HG02870 (cell line): ENCODE measurements at regions not wholly inside any gene's neighbourhood (a gene's known extent, or its start where the extent isn't known, plus 50 kb on each side); places are given as distances from the start of the nearest gene placed in this dataset.

ENCODE experiments used
- ATAC-seq: cut with Tn5 transposase; IDR thresholded peaks from one replicate; pipeline ENCODE4 v1.9.1; 2021; ENCODE audit warnings: mild to moderate bottlenecking, moderate library complexity; ENCODE audit not compliant: unreplicated experiment

DNA sequence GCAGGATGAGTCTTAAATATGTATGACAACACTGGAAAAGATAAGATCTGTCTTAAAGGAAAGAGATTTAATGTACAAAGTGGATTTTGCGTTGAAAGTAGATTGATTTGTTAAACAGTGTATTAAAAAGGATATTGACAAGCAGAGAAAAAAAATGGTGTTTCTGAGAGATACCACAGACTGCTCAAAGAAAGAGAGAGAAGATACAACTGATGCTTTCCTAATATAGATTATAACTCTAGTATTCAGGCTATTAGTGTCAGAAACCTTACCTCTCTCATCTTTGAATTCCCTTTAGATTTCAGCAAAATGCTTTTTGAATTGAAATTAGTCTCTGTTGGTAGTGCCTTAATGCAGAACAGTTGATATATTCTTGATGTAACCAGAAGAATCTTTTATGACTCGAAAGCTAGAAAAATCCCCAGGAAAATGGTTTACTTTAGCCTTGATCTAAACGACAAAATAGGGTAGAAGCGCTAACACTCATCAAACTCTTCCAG lies 550.7 kb downstream of the INHBA start:
- no peak for ATAC-seq

GRCh38 chr7:41149576-41149975 lies 553.3 kb downstream of the INHBA start:
- ATAC-seq = no peak

GRCh38 chr7:41148521-41148951 lies 554.4 kb downstream of the INHBA start:
- ATAC-seq = no peak

GRCh38 chr7:41147606-41148485 lies 555.0 kb downstream of the INHBA start:
- ATAC-seq = no peak

- no peak for ATAC-seq
Measured at GRCh38 chr7:41146429-41146828, 556.5 kb downstream of the INHBA start.

- no peak for ATAC-seq
Measured at GRCh38 chr7:41145656-41146055, 557.2 kb downstream of the INHBA start.

DNA sequence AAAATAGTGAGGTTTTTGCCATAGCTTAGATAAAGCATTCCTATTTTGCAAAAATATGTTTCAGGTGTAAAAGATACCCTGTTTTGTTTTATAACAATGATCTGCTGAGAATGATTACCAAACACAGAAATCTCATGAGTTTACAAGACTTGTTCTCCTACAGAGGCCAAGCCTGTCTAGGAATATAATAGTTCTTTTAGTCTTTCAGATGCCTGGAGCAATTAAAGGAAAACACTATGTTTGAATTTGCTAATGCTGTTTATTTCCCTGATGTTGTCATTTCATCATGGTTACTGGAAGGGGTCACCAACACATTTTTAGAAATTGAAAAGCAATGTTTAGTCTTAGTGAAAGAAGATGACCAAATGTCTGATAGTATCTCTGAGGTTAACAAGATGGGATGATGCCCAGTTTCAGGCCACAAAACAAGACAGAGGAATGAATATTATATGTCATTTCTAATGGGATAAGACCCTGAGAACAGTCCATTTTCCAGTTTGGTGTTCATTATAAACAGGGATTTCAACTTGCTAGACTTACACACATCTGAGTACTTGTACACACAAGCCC lies 559.9 kb downstream of the INHBA start:
- ATAC-seq = no peak

DNA sequence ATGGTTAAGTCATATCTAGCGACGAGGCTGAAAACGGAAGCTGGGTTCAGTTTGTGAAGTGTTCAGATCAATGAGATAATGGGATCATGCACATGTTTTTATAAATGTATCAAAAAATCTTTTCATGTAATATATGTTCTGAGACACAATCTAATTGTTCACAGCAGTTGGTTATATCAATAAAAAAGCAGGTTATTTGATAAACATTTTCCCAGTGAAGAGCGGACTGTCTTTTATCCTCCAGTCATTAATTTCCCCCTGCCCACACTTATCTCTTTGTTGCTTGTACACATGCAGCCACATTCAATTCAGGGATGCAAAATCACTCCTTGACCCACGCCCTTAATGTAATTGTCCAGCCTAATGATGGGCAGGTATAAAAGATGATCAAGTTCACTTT lies 563.1 kb downstream of the INHBA start:
- ATAC-seq = no peak

DNA sequence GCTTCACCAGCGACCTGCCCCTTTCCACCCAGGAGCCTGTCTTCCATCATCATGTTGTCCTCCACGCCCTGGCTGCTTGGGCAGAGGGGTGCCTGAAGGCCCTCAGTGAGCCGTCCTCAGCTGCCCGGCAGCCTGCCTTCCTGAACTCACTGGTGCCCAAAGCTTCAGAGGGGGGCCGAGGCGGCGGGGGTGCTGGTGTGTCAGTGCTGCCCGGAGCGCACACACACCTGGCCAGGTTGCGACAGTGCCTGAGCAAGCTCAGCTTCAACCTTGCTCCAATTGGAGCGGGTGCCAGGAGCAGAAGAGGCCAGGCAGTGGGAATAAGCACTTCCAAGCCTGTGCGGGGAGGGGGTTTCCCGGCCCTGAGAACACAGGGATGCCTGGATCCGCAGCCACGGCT lies 566.3 kb downstream of the INHBA start:
- no peak for ATAC-seq

- ATAC-seq = no peak
Measured at GRCh38 chr7:41135511-41135910, 567.4 kb downstream of the INHBA start.

GRCh38 chr7:41134300-41135255 lies 568.3 kb downstream of the INHBA start:
- ATAC-seq = peak; percentile 87

DNA sequence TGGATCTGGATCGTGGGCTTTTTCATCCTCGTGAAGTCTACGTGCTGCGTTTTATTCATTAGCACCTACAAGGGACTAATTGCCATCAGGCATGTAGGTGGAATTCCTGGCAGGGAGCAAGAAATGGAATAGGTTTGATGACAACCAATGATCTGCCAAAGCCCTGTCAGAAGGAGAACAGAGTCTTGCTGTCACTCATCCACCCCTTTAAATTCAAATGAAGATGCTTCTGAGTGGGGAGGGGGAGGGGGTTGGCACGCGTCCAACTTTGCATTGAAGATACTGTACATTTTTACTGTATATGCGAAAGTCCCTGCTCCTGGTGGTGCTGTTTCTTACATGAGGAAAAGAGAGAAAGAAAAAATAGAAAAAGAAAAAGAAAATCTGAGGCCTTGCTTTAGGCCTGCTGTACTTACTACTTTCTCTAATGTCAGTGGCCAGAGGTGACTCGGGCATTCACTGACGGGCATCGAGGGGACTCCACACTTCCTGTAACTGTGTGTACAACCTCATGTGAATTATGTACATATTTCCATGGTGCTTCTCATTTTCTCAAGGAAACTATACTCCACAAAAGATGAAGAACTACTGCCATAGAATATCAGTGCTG lies 569.1 kb downstream of the INHBA start:
- peak; percentile 15 for ATAC-seq

GRCh38 chr7:41131956-41132355 lies 570.9 kb downstream of the INHBA start:
- no peak for ATAC-seq

DNA sequence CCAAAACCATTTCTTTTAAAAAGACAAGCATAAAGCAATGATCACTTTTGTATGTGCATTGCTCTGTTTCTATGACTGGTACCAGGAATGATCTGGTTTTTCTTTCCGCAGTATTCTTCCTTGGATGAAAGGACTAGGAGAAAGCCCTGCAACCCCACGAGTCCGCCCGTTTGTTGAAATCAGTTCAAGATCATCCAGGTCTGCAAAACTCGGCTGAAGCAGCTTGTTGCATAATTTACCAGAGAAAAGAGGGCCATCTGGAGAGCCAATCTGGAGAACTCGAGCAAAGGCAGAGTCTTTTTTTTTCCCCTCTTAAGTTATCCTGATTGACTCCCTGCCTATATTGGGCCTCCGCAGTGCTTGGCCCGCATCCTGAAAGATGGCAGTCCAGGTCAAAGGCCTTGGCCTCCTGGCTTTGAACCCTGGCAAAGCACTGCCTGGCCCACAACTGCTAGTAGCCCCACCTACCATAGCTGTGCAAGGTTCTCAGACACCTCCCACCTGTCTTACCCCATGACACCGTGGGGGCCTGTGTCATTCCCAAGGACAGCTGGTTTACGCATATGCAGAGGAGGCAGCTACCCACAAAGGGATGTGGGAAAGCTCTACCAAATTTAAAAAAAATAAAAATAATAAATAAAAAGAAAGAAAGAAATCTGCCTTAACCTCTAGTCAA lies 572.2 kb downstream of the INHBA start:
- ATAC-seq = no peak

DNA sequence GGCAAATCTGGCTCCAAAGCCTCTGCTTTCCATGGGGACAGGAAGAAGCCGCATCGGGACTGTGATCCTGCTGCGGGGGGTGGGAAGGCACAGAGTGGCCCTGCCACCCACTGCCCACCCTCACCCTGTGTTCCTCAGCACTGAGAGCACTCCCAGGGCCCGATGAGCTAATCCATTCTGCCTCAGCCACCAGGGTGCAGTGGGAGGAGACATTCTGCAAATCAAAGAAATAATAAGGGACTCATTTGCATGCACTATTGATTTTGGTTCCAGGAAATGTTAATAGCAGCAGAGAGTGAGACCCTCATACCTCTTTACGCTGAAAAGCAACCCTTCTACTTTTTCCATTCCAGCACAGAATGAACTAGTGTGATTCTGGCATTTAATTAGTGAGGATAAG lies 572.8 kb downstream of the INHBA start:
- no peak for ATAC-seq

DNA sequence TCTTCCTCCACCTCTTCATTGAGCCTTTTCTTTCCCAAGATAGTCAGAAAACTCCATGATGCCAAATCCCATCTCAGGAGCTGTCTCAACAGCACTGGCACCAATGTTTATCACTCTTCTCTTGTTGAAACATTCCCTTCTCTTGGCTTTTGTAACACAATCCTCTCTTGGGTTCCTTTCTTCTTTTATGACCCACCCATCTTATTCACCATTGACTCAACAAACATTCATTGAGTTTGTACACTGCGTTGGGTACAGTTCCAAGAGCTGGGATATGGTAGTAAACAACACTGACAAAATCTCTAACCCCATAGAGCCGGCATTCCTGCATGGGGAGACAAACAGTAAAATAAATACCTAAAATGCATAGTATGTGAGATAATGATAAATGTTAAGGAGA lies 577.5 kb downstream of the INHBA start:
- no peak for ATAC-seq

- ATAC-seq = no peak
Measured at GRCh38 chr7:41122256-41122987, 580.5 kb downstream of the INHBA start.

GRCh38 chr7:41121228-41121627 lies 581.7 kb downstream of the INHBA start:
- ATAC-seq = no peak

- ATAC-seq = no peak
Measured at GRCh38 chr7:41118486-41118885, 584.4 kb downstream of the INHBA start.

GRCh38 chr7:41117431-41117830 lies 585.5 kb downstream of the INHBA start:
- ATAC-seq = no peak
